K562 (cell line): ENCODE measurements at regions not wholly inside any gene's neighbourhood (a gene's known extent, or its start where the extent isn't known, plus 50 kb on each side); places are given as distances from the start of the nearest gene placed in this dataset.

ENCODE experiments used
- CBX8 ChIP-seq: fragments of 200-600 bp; sonication (generic); IDR thresholded peaks from 2 replicates; pipeline ENCODE4 v1.6.1; 2012; ENCODE audit warnings: borderline replicate concordance, mixed run types, low read depth, mild to moderate bottlenecking, moderate library complexity, mixed read lengths, low read length, control low read depth, inconsistent platforms; ENCODE audit not compliant: poor library complexity, severe bottlenecking; ENCODE audit errors: extremely low read depth
- CREM ChIP-seq: IDR thresholded peaks from 2 replicates; pipeline ENCODE4 v1.6.1; 2014; ENCODE audit warnings: antibody characterized with exemption, low read depth
- MBD2 ChIP-seq: sonication (generic); IDR thresholded peaks from 2 replicates; pipeline ENCODE4 v1.6.1; 2016; ENCODE audit warnings: low read depth, borderline replicate concordance
- MEF2A ChIP-seq: IDR thresholded peaks from 2 replicates; pipeline ENCODE4 v1.6.1; 2011; ENCODE audit warnings: low read depth, mild to moderate bottlenecking, low read length, moderate library complexity; ENCODE audit not compliant: control insufficient read depth
- NEUROD1 ChIP-seq: fragments of 150-350 bp; IDR thresholded peaks from 2 replicates; pipeline ENCODE4 v1.6.1; 2014; ENCODE audit warnings: borderline replicate concordance, low read length, low read depth; ENCODE audit not compliant: partially characterized antibody
- PTBP1 ChIP-seq: fragments of 200-400 bp; formaldehyde crosslinking; IDR thresholded peaks from 2 replicates; pipeline ENCODE4 v1.6.1; 2017; ENCODE audit warnings: low read depth, low read length
- TAF15 ChIP-seq: fragments of 200-400 bp; formaldehyde crosslinking; IDR thresholded peaks from 2 replicates; pipeline ENCODE4 v1.6.1; 2017; ENCODE audit warnings: mild to moderate bottlenecking, low read depth, low read length, moderate library complexity
- TBP ChIP-seq: optimal IDR thresholded peaks from 2 replicates; pipeline ENCODE3; 2011; ENCODE audit warnings: low read depth, low read length, improper control_type of control experiment
- ZEB2 ChIP-seq: fragments of 450-650 bp; IDR thresholded peaks from 2 replicates; pipeline ENCODE4 v1.6.1; 2016
- ZNF124 ChIP-seq: sonication (generic); formaldehyde crosslinking; IDR thresholded peaks from 2 replicates; pipeline ENCODE4 v1.8.1; 2022; ENCODE audit warnings: missing genetic modification reagents
- ZNF507 ChIP-seq: conservative IDR thresholded peaks from 2 replicates; pipeline ENCODE4 v1.6.1; 2017; ENCODE audit warnings: missing genetic modification characterization, missing compliant biosample characterization
- ZNF589 ChIP-seq: fragments of 200-800 bp; sonication (Bioruptor generic); IDR thresholded peaks from 2 replicates; pipeline ENCODE4 v1.6.1; 2016; ENCODE audit warnings: low read depth, missing genetic modification characterization, missing compliant biosample characterization
- ZNF644 ChIP-seq: fragments of 200-800 bp; sonication (Bioruptor generic); IDR thresholded peaks from 2 replicates; pipeline ENCODE4 v1.6.1; 2016; ENCODE audit warnings: low read depth, missing genetic modification characterization, missing compliant biosample characterization
- ZNF75A ChIP-seq: fragments of 450-650 bp; formaldehyde crosslinking; IDR thresholded peaks from 2 replicates; pipeline ENCODE4 v1.4.0; 2020; ENCODE audit warnings: mild to moderate bottlenecking
- ZNF77 ChIP-seq: fragments of 250-450 bp; sonication (Bioruptor Pico); IDR thresholded peaks from 2 replicates; pipeline ENCODE4 v1.5.0; 2020
- TF ChIP-seq, protein P1 (sequence below): fragments of 250-450 bp; sonication (Bioruptor Pico); IDR thresholded peaks from 2 replicates; pipeline ENCODE4 v1.4.0; 2020; ENCODE audit warnings: mild to moderate bottlenecking
- TF ChIP-seq, protein P2 (sequence below): sonication (generic); formaldehyde crosslinking; IDR thresholded peaks from 2 replicates; pipeline ENCODE4 v1.9.0; 2022; ENCODE audit warnings: mild to moderate bottlenecking, missing genetic modification reagents
- TF ChIP-seq, protein P3 (sequence below), 2 experiments: fragments of 150-350 bp in 1 of 2; IDR thresholded peaks; 2 replicates each; pipeline ENCODE4 v1.6.1; 2012 to 2016; ENCODE audit warnings: low read depth in 2 of 2, low read length in 2 of 2, mild to moderate bottlenecking in 1 of 2, moderate library complexity in 1 of 2
- TF ChIP-seq, protein P4 (sequence below): fragments of 450-650 bp; formaldehyde crosslinking; IDR thresholded peaks from 2 replicates; pipeline ENCODE4 v1.4.0; 2020; ENCODE audit warnings: mild to moderate bottlenecking, moderate library complexity

DNA sequence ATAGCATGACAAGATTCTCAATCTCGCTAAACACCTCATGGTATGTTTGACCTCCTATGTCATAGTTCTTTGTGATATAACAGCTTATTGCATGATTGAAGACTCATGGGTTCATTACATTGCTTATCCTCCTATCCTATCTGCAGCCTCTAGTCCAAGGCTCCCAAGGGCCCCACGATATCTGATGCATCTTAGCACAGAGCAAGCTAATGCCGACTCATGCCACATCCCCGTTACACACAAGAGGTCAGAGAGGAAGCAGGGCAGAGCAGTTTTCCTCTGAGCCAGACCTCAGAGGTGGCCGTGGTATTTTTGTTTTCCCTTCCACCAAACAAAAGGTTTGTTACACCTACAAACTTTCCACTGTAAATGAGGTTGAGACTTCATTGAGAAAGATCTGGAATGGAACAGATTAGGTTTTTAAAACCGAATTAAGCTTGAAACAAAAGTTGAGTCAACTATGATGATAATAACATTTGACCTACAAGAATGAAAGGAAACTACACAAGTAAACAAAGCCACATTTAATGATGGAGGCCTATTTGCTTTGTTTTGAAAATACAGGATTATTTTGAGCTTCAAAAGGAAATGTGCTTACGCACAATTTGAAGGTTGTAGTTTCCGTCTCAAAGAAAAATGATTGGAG is 133.9 kb upstream of the MYLIP start (continued):
- TF ChIP-seq, protein P1, sequence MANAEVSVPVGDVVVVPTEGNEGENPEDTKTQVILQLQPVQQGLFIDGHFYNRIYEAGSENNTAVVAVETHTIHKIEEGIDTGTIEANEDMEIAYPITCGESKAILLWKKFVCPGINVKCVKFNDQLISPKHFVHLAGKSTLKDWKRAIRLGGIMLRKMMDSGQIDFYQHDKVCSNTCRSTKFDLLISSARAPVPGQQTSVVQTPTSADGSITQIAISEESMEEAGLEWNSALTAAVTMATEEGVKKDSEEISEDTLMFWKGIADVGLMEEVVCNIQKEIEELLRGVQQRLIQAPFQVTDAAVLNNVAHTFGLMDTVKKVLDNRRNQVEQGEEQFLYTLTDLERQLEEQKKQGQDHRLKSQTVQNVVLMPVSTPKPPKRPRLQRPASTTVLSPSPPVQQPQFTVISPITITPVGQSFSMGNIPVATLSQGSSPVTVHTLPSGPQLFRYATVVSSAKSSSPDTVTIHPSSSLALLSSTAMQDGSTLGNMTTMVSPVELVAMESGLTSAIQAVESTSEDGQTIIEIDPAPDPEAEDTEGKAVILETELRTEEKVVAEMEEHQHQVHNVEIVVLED = peak; percentile 49
- TF ChIP-seq ZNF75A = no peak
- peak; percentile 62 for TF ChIP-seq ZEB2
- TF ChIP-seq, protein P2, sequence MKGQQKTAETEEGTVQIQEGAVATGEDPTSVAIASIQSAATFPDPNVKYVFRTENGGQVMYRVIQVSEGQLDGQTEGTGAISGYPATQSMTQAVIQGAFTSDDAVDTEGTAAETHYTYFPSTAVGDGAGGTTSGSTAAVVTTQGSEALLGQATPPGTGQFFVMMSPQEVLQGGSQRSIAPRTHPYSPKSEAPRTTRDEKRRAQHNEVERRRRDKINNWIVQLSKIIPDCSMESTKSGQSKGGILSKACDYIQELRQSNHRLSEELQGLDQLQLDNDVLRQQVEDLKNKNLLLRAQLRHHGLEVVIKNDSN = no peak
- TF ChIP-seq, protein P3, sequence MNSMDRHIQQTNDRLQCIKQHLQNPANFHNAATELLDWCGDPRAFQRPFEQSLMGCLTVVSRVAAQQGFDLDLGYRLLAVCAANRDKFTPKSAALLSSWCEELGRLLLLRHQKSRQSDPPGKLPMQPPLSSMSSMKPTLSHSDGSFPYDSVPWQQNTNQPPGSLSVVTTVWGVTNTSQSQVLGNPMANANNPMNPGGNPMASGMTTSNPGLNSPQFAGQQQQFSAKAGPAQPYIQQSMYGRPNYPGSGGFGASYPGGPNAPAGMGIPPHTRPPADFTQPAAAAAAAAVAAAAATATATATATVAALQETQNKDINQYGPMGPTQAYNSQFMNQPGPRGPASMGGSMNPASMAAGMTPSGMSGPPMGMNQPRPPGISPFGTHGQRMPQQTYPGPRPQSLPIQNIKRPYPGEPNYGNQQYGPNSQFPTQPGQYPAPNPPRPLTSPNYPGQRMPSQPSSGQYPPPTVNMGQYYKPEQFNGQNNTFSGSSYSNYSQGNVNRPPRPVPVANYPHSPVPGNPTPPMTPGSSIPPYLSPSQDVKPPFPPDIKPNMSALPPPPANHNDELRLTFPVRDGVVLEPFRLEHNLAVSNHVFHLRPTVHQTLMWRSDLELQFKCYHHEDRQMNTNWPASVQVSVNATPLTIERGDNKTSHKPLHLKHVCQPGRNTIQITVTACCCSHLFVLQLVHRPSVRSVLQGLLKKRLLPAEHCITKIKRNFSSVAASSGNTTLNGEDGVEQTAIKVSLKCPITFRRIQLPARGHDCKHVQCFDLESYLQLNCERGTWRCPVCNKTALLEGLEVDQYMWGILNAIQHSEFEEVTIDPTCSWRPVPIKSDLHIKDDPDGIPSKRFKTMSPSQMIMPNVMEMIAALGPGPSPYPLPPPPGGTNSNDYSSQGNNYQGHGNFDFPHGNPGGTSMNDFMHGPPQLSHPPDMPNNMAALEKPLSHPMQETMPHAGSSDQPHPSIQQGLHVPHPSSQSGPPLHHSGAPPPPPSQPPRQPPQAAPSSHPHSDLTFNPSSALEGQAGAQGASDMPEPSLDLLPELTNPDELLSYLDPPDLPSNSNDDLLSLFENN (IDR thresholded peaks at IDR 0.05; ENCODE audit: low read depth in 2 of 2, low read length in 2 of 2) = peak in 1 of 2 experiments; percentile 53; a peak in 1 of 4 replicates
- no peak for TF ChIP-seq ZNF124 (CRISPR knock-in tag)
- no peak for TF ChIP-seq TAF15
- peak; percentile 54 for TF ChIP-seq TBP
- no peak for TF ChIP-seq ZNF77 (CRISPR knock-in tag)
- peak; percentile 72; the same call in 1 of the 2 replicates for TF ChIP-seq ZNF644
- TF ChIP-seq, protein P4, sequence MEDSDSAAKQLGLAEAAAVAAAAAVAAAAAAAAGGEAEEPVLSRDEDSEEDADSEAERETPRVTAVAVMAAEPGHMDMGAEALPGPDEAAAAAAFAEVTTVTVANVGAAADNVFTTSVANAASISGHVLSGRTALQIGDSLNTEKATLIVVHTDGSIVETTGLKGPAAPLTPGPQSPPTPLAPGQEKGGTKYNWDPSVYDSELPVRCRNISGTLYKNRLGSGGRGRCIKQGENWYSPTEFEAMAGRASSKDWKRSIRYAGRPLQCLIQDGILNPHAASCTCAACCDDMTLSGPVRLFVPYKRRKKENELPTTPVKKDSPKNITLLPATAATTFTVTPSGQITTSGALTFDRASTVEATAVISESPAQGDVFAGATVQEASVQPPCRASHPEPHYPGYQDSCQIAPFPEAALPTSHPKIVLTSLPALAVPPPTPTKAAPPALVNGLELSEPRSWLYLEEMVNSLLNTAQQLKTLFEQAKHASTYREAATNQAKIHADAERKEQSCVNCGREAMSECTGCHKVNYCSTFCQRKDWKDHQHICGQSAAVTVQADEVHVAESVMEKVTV = no peak
- TF ChIP-seq CREM = peak; percentile 64
- TF ChIP-seq NEUROD1 = peak; percentile 50
- peak; percentile 37; the same call in 1 of the 2 replicates for TF ChIP-seq MBD2
- no peak for TF ChIP-seq ZNF507 (tag)
- no peak for TF ChIP-seq CBX8
- TF ChIP-seq MEF2A = no peak
- TF ChIP-seq ZNF589 (CRISPR knock-in tag) = peak; percentile 70
- no peak for TF ChIP-seq PTBP1
